ENCODE measurements at regions not wholly inside any gene's neighbourhood (a gene's known extent, or its start where the extent isn't known, plus 50 kb on each side); places are given as distances from the start of the nearest gene placed in this dataset.

- no peaks in the 10 kb centered on the region for H3K9me3 ChIP-seq (ENCODE audit: control insufficient read depth, low read length)
- H3K4me1 ChIP-seq (ENCODE audit: control insufficient read depth, insufficient read depth, low read length, poor library complexity, severe bottlenecking), result no peaks in the 10 kb centered on the region
- no peaks in the 10 kb centered on the region for H3K36me3 ChIP-seq (ENCODE audit: control insufficient read depth, insufficient read depth, low read length)
Measured at GRCh38 chr2:160667811-160668210, 174.2 kb upstream of the RBMS1 start.

GRCh38 chr2:160670618-160671017 is 177.0 kb upstream of the RBMS1 start:
- H3K9me3 ChIP-seq (ENCODE audit: control insufficient read depth, low read length), result no peaks in the 10 kb centered on the region
- no peak overlapping the region for H3K27ac ChIP-seq (ENCODE audit: insufficient read depth, low read length, poor library complexity, severe bottlenecking)
- no peaks in the 10 kb centered on the region for H3K27me3 ChIP-seq (replicated peaks; ENCODE audit: control insufficient read depth, insufficient read depth, low read length, poor library complexity, severe bottlenecking)
- no peak for DNase-seq
- no peaks in the 10 kb centered on the region for H3K4me1 ChIP-seq (ENCODE audit: control insufficient read depth, insufficient read depth, low read length, poor library complexity, severe bottlenecking)
- no peak overlapping the region for H3K4me3 ChIP-seq (ENCODE audit: insufficient read depth, low read depth, low read length, poor library complexity, severe bottlenecking)
- H3K36me3 ChIP-seq (ENCODE audit: control insufficient read depth, insufficient read depth, low read length), result no peaks in the 10 kb centered on the region

More at GRCh38 chr2:160667811-160668210, 174.2 kb upstream of the RBMS1 start:
- Histone ChIP-seq H3K27me3 (replicated peaks; ENCODE audit: control insufficient read depth, insufficient read depth, low read length, poor library complexity, severe bottlenecking) (no peaks in the 10 kb centered on the region), H3K4me3 (ENCODE audit: insufficient read depth, low read depth, low read length, poor library complexity, severe bottlenecking) (no peak overlapping the region), H3K27ac (ENCODE audit: insufficient read depth, low read length, poor library complexity, severe bottlenecking) (no peak overlapping the region)
- DNase-seq, result no peak

- DNase-seq, result no peak
- Histone ChIP-seq H3K36me3 (ENCODE audit: control insufficient read depth, insufficient read depth, low read length) (no peaks in the 10 kb centered on the region), H3K4me3 (ENCODE audit: insufficient read depth, low read depth, low read length, poor library complexity, severe bottlenecking) (no peak overlapping the region), H3K27me3 (replicated peaks; ENCODE audit: control insufficient read depth, insufficient read depth, low read length, poor library complexity, severe bottlenecking) (no peaks in the 10 kb centered on the region), H3K4me1 (ENCODE audit: control insufficient read depth, insufficient read depth, low read length, poor library complexity, severe bottlenecking) (no peaks in the 10 kb centered on the region), H3K27ac (ENCODE audit: insufficient read depth, low read length, poor library complexity, severe bottlenecking) (no peak overlapping the region), H3K9me3 (ENCODE audit: control insufficient read depth, low read length) (no peaks in the 10 kb centered on the region)
Measured at GRCh38 chr2:160672211-160672610, 178.6 kb upstream of the RBMS1 start.

GRCh38 chr2:160674146-160674750 is 180.6 kb upstream of the RBMS1 start:
- Histone ChIP-seq H3K4me3 (ENCODE audit: insufficient read depth, low read depth, low read length, poor library complexity, severe bottlenecking) (no peak overlapping the region), H3K9me3 (ENCODE audit: control insufficient read depth, low read length) (no peaks in the 10 kb centered on the region), H3K27me3 (replicated peaks; ENCODE audit: control insufficient read depth, insufficient read depth, low read length, poor library complexity, severe bottlenecking) (no peaks in the 10 kb centered on the region), H3K36me3 (ENCODE audit: control insufficient read depth, insufficient read depth, low read length) (no peaks in the 10 kb centered on the region), H3K27ac (ENCODE audit: insufficient read depth, low read length, poor library complexity, severe bottlenecking) (no peak overlapping the region), H3K4me1 (ENCODE audit: control insufficient read depth, insufficient read depth, low read length, poor library complexity, severe bottlenecking) (no peaks in the 10 kb centered on the region)
- no peak for DNase-seq

DNA sequence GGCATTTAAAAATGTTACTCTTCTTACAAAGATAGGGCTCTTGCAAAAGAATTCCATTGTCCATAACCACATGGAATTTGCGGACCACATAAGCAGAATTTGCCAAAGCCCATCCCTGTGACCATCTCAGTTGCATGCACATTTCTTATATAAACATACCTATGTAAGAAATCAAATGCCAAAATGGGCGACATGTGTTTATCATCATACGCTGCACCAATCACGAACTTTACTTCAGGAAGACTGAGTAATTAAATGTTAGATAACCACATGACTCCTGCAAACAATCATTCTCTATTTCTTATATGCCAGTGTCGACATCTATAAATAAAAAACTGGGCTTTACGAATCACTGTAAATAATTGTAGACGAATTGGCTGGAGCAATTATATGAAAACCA is 186.1 kb upstream of the RBMS1 start:
- Histone ChIP-seq H3K9me3 (ENCODE audit: control insufficient read depth, low read length) (no peaks in the 10 kb centered on the region), H3K4me1 (ENCODE audit: control insufficient read depth, insufficient read depth, low read length, poor library complexity, severe bottlenecking) (no peaks in the 10 kb centered on the region), H3K4me3 (ENCODE audit: insufficient read depth, low read depth, low read length, poor library complexity, severe bottlenecking) (no peak overlapping the region), H3K36me3 (ENCODE audit: control insufficient read depth, insufficient read depth, low read length) (no peaks in the 10 kb centered on the region), H3K27ac (ENCODE audit: insufficient read depth, low read length, poor library complexity, severe bottlenecking) (no peak overlapping the region), H3K27me3 (replicated peaks; ENCODE audit: control insufficient read depth, insufficient read depth, low read length, poor library complexity, severe bottlenecking) (no peaks in the 10 kb centered on the region)
- DNase-seq, result no peak

- Histone ChIP-seq H3K4me3 (ENCODE audit: insufficient read depth, low read depth, low read length, poor library complexity, severe bottlenecking) (no peak overlapping the region), H3K36me3 (ENCODE audit: control insufficient read depth, insufficient read depth, low read length) (no peaks in the 10 kb centered on the region), H3K27ac (ENCODE audit: insufficient read depth, low read length, poor library complexity, severe bottlenecking) (no peak overlapping the region), H3K4me1 (ENCODE audit: control insufficient read depth, insufficient read depth, low read length, poor library complexity, severe bottlenecking) (no peaks in the 10 kb centered on the region), H3K27me3 (replicated peaks; ENCODE audit: control insufficient read depth, insufficient read depth, low read length, poor library complexity, severe bottlenecking) (no peaks in the 10 kb centered on the region), H3K9me3 (ENCODE audit: control insufficient read depth, low read length) (no peaks in the 10 kb centered on the region)
- DNase-seq, result no peak
Measured at GRCh38 chr2:160680294-160680693, 186.7 kb upstream of the RBMS1 start.

- Histone ChIP-seq H3K9me3 (ENCODE audit: control insufficient read depth, low read length) (no peaks in the 10 kb centered on the region), H3K4me1 (ENCODE audit: control insufficient read depth, insufficient read depth, low read length, poor library complexity, severe bottlenecking) (no peaks in the 10 kb centered on the region), H3K27ac (ENCODE audit: insufficient read depth, low read length, poor library complexity, severe bottlenecking) (no peak overlapping the region), H3K4me3 (ENCODE audit: insufficient read depth, low read depth, low read length, poor library complexity, severe bottlenecking) (no peak overlapping the region), H3K36me3 (ENCODE audit: control insufficient read depth, insufficient read depth, low read length) (no peaks in the 10 kb centered on the region), H3K27me3 (replicated peaks; ENCODE audit: control insufficient read depth, insufficient read depth, low read length, poor library complexity, severe bottlenecking) (no peaks in the 10 kb centered on the region)
- no peak for DNase-seq
Measured at GRCh38 chr2:160680974-160681373, 187.4 kb upstream of the RBMS1 start.

- H3K4me3 ChIP-seq (ENCODE audit: insufficient read depth, low read depth, low read length, poor library complexity, severe bottlenecking), result no peak overlapping the region
- no peak overlapping the region for H3K27ac ChIP-seq (ENCODE audit: insufficient read depth, low read length, poor library complexity, severe bottlenecking)
- H3K27me3 ChIP-seq (replicated peaks; ENCODE audit: control insufficient read depth, insufficient read depth, low read length, poor library complexity, severe bottlenecking), result no peaks in the 10 kb centered on the region
- H3K4me1 ChIP-seq (ENCODE audit: control insufficient read depth, insufficient read depth, low read length, poor library complexity, severe bottlenecking), result no peaks in the 10 kb centered on the region
- no peaks in the 10 kb centered on the region for H3K36me3 ChIP-seq (ENCODE audit: control insufficient read depth, insufficient read depth, low read length)
- no peaks in the 10 kb centered on the region for H3K9me3 ChIP-seq (ENCODE audit: control insufficient read depth, low read length)
- DNase-seq, result no peak
Measured at GRCh38 chr2:160683206-160683605, 189.6 kb upstream of the RBMS1 start.

GRCh38 chr2:160687629-160688028 is 194.0 kb upstream of the RBMS1 start:
- Histone ChIP-seq H3K27me3 (replicated peaks; ENCODE audit: control insufficient read depth, insufficient read depth, low read length, poor library complexity, severe bottlenecking) (no peaks in the 10 kb centered on the region), H3K27ac (ENCODE audit: insufficient read depth, low read length, poor library complexity, severe bottlenecking) (no peak overlapping the region), H3K9me3 (ENCODE audit: control insufficient read depth, low read length) (no peaks in the 10 kb centered on the region), H3K4me3 (ENCODE audit: insufficient read depth, low read depth, low read length, poor library complexity, severe bottlenecking) (no peak overlapping the region), H3K36me3 (ENCODE audit: control insufficient read depth, insufficient read depth, low read length) (no peaks in the 10 kb centered on the region), H3K4me1 (ENCODE audit: control insufficient read depth, insufficient read depth, low read length, poor library complexity, severe bottlenecking) (no peaks in the 10 kb centered on the region)
- no peak for DNase-seq

DNA sequence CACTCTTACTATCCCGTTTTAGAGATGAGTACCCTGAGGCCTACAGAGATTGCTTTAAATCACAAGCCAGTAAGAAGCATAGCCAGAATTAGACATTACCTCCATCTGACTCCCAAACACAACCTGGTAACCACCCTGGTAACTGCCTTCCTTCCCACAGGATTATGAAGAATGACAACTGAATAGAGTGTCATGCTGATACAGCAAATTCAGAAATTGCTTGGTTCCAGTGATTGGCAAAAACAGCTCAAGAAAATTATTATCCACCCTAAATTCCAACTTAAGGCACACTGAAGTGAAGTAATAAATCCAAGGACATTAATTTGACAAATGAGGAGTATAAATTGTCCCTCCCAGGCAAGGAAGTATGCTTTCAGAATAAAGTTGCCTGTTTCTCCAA is 195.8 kb upstream of the RBMS1 start:
- H3K27ac ChIP-seq (ENCODE audit: insufficient read depth, low read length, poor library complexity, severe bottlenecking), result no peak overlapping the region
- H3K4me3 ChIP-seq (ENCODE audit: insufficient read depth, low read depth, low read length, poor library complexity, severe bottlenecking), result no peak overlapping the region
- no peaks in the 10 kb centered on the region for H3K27me3 ChIP-seq (replicated peaks; ENCODE audit: control insufficient read depth, insufficient read depth, low read length, poor library complexity, severe bottlenecking)
- H3K9me3 ChIP-seq (ENCODE audit: control insufficient read depth, low read length), result no peaks in the 10 kb centered on the region
- no peak for DNase-seq
- no peaks in the 10 kb centered on the region for H3K4me1 ChIP-seq (ENCODE audit: control insufficient read depth, insufficient read depth, low read length, poor library complexity, severe bottlenecking)
- no peaks in the 10 kb centered on the region for H3K36me3 ChIP-seq (ENCODE audit: control insufficient read depth, insufficient read depth, low read length)

Data from effector memory CD4-positive, alpha-beta T cell (primary cell).